ENCODE measurements at regions not wholly inside any gene's neighbourhood (a gene's known extent, or its start where the extent isn't known, plus 50 kb on each side); places are given as distances from the start of the nearest gene placed in this dataset.

GRCh38 chr4:135775909-135776308, 1574.3 kb upstream of the PABPC4L start:
- H3K27ac ChIP-seq: no peak overlapping the region
- TF ChIP-seq CTCF (IDR thresholded peaks at IDR 0.05): no peak
- TF ChIP-seq POLR2A (IDR thresholded peaks at IDR 0.05): no peak
- H3K9me3 ChIP-seq (replicated peaks in 1 of 3): no peaks in the 10 kb centered on the region
- no peaks in the 10 kb centered on the region for H3K36me3 ChIP-seq (replicated peaks in 1 of 2)
- H3K27me3 ChIP-seq: no peaks in the 10 kb centered on the region
- intact Hi-C loops (cut with DNase I): no loop called here
- H3K4me3 ChIP-seq: no peak overlapping the region
- H3K4me1 ChIP-seq (replicated peaks in 1 of 2): no peaks in the 10 kb centered on the region
- no peak for DNase-seq
- 86 to 97% (median 91%) methylated on average over 1 of the region's 1 CpG for WGBS, 4 donors

- no peak overlapping the region for H3K4me3 ChIP-seq
- no peaks in the 10 kb centered on the region for H3K36me3 ChIP-seq (replicated peaks in 1 of 2)
- intact Hi-C loops (cut with DNase I): no loop called here
- H3K9me3 ChIP-seq (replicated peaks in 1 of 3): no peaks in the 10 kb centered on the region
- H3K27me3 ChIP-seq: no peaks in the 10 kb centered on the region
- H3K4me1 ChIP-seq (replicated peaks in 1 of 2): no peaks in the 10 kb centered on the region
- TF ChIP-seq CTCF (IDR thresholded peaks at IDR 0.05) (no peak), POLR2A (IDR thresholded peaks at IDR 0.05) (no peak)
- no peak overlapping the region for H3K27ac ChIP-seq
- no peak for DNase-seq
Observed at GRCh38 chr4:135770505-135770904, 1568.9 kb upstream of the PABPC4L start.

- 84 to 94% (median 88%) methylated on average over 1 of the region's 1 CpG for WGBS, 4 donors
Observed at GRCh38 chr4:135744928-135745327, 1543.3 kb upstream of the PABPC4L start.

GRCh38 chr4:135741583-135741982, 1540.0 kb upstream of the PABPC4L start:
- no peaks in the 10 kb centered on the region for H3K9me3 ChIP-seq (replicated peaks in 1 of 3)
- no peak for DNase-seq
- TF ChIP-seq POLR2A (IDR thresholded peaks at IDR 0.05): no peak
- TF ChIP-seq CTCF (IDR thresholded peaks at IDR 0.05): no peak
- H3K4me3 ChIP-seq: no peak overlapping the region
- 51 to 62% (median 55%) methylated on average over 5 of the region's 5 CpGs for WGBS, 4 donors
- H3K4me1 ChIP-seq (replicated peaks in 1 of 2): no peaks in the 10 kb centered on the region
- intact Hi-C loops (cut with DNase I): no loop called here
- no peaks in the 10 kb centered on the region for H3K36me3 ChIP-seq (replicated peaks in 1 of 2)
- no peak overlapping the region for H3K27ac ChIP-seq
- no peaks in the 10 kb centered on the region for H3K27me3 ChIP-seq

More at GRCh38 chr4:135744928-135745327, 1543.3 kb upstream of the PABPC4L start:
- DNase-seq: no peak
- Histone ChIP-seq H3K9me3 (replicated peaks in 1 of 3) (no peaks in the 10 kb centered on the region), H3K4me1 (replicated peaks in 1 of 2) (no peaks in the 10 kb centered on the region), H3K4me3 (no peak overlapping the region), H3K27ac (no peak overlapping the region), H3K27me3 (no peaks in the 10 kb centered on the region), H3K36me3 (replicated peaks in 1 of 2) (no peaks in the 10 kb centered on the region)
- no peak for TF ChIP-seq CTCF (IDR thresholded peaks at IDR 0.05)
- intact Hi-C loops (cut with DNase I): no loop called here
